ENCODE measurements at regions not wholly inside any gene's neighbourhood (a gene's known extent, or its start where the extent isn't known, plus 50 kb on each side); places are given as distances from the start of the nearest gene placed in this dataset.

DNA sequence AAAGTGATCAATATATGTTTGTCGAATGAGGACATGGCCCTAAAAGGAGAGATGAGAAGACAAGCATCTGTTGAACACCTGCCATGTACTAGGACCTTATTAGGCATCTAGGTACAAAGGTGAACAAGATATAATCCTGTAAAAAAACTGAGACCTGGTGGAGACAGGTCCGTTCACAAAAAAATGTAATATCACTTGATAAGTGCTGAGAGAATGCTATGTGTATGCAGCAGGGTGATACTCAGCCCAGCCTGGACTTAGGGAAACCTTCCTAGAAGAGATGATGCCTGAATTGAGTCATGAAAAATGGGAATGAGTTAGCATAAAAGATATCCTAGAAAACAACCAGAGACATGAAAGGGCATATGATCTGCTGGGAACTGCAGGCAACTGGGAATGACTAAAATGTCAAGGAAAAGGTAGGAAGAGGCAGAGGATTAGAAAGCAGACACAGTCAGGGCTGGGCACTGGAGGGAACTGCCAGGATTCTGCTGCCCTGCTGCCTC is 108.5 kb downstream of the ADRB2 start:
- no peak for TF ChIP-seq POLR2A (IDR thresholded peaks at IDR 0.05)
- TF ChIP-seq, protein P1, sequence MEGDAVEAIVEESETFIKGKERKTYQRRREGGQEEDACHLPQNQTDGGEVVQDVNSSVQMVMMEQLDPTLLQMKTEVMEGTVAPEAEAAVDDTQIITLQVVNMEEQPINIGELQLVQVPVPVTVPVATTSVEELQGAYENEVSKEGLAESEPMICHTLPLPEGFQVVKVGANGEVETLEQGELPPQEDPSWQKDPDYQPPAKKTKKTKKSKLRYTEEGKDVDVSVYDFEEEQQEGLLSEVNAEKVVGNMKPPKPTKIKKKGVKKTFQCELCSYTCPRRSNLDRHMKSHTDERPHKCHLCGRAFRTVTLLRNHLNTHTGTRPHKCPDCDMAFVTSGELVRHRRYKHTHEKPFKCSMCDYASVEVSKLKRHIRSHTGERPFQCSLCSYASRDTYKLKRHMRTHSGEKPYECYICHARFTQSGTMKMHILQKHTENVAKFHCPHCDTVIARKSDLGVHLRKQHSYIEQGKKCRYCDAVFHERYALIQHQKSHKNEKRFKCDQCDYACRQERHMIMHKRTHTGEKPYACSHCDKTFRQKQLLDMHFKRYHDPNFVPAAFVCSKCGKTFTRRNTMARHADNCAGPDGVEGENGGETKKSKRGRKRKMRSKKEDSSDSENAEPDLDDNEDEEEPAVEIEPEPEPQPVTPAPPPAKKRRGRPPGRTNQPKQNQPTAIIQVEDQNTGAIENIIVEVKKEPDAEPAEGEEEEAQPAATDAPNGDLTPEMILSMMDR (IDR thresholded peaks at IDR 0.05) = no peak
- no peak for TF ChIP-seq EP300 (IDR thresholded peaks at IDR 0.05; ENCODE audit: low read depth)
